ENCODE measurements at regions not wholly inside any gene's neighbourhood (a gene's known extent, or its start where the extent isn't known, plus 50 kb on each side); places are given as distances from the start of the nearest gene placed in this dataset.
"Not testable (repeated sequence)": the region's sequence is repeated elsewhere in the genome, so short reads cannot be mapped to it uniquely, and the experiment has no call there.

- not testable (repeated sequence) for TF ChIP-seq CTCF (IDR thresholded peaks at IDR 0.05 in 2 of 3, conservative IDR thresholded peaks at IDR 0.05 in 1 of 3; ENCODE audit: borderline replicate concordance in 1 of 3, insufficient read depth in 1 of 3, low read depth in 2 of 3, low read length in 2 of 3); POLR2A (IDR thresholded peaks at IDR 0.05; ENCODE audit: borderline replicate concordance, extremely low read depth, insufficient read depth, insufficient read length); REST (IDR thresholded peaks at IDR 0.05; ENCODE audit: low read depth)
- TF ChIP-seq, protein P1, sequence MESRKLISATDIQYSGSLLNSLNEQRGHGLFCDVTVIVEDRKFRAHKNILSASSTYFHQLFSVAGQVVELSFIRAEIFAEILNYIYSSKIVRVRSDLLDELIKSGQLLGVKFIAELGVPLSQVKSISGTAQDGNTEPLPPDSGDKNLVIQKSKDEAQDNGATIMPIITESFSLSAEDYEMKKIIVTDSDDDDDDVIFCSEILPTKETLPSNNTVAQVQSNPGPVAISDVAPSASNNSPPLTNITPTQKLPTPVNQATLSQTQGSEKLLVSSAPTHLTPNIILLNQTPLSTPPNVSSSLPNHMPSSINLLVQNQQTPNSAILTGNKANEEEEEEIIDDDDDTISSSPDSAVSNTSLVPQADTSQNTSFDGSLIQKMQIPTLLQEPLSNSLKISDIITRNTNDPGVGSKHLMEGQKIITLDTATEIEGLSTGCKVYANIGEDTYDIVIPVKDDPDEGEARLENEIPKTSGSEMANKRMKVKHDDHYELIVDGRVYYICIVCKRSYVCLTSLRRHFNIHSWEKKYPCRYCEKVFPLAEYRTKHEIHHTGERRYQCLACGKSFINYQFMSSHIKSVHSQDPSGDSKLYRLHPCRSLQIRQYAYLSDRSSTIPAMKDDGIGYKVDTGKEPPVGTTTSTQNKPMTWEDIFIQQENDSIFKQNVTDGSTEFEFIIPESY (IDR thresholded peaks at IDR 0.05; ENCODE audit: extremely low read depth, insufficient replicate concordance, low read length) = not testable (repeated sequence)
Measured at GRCh38 chr12:9354009-9354754, 146.0 kb upstream of the PZP start.

All from HCT116 (cell line).